ENCODE measurements at regions not wholly inside any gene's neighbourhood (a gene's known extent, or its start where the extent isn't known, plus 50 kb on each side); places are given as distances from the start of the nearest gene placed in this dataset.

- Histone ChIP-seq H3K9ac (ENCODE audit: insufficient read depth, low read depth, low read length) (no peak overlapping the region), H3K79me2 (ENCODE audit: insufficient read depth, low read length) (no peaks in the 10 kb centered on the region), H2AFZ (ENCODE audit: low read length) (no peak overlapping the region), H3K36me3 (replicated peaks in 1 of 2; ENCODE audit: control insufficient read depth in 1 of 2, insufficient read depth in 2 of 2, low read length in 2 of 2) (no peaks in the 10 kb centered on the region), H3K4me3 (replicated peaks in 1 of 3; ENCODE audit: insufficient read depth in 1 of 3, low read depth in 2 of 3, low read length in 3 of 3) (no peak overlapping the region), H3K27ac (ENCODE audit: extremely low read length, insufficient read depth, low read length) (no peak overlapping the region), H3K9me3 (ENCODE audit: low read length) (no peaks in the 10 kb centered on the region), H3K4me2 (ENCODE audit: low read depth, low read length) (no peak overlapping the region), H3K27me3 (ENCODE audit: control insufficient read depth in 1 of 2, insufficient read depth in 2 of 2, low read length in 2 of 2) (no peaks in the 10 kb centered on the region), H4K20me1 (ENCODE audit: insufficient read depth, low read length) (no peaks in the 10 kb centered on the region), H3K4me1 (ENCODE audit: insufficient read depth, low read length) (no peaks in the 10 kb centered on the region)
- intact Hi-C loops (cut with micrococcal nuclease; ENCODE audit: unreplicated experiment) (no loop called here), in situ Hi-C loops (cut with HindIII; ENCODE audit: extremely low pct_ligation_motif_present, low pct_unique_long_range_greater_than_20kb) (no loop called here)
- no peak for TF ChIP-seq ARNTL (CRISPR knock-in tag; IDR thresholded peaks at IDR 0.05)
- no peak for TF ChIP-seq TFDP1 (CRISPR knock-in tag; IDR thresholded peaks at IDR 0.05; ENCODE audit: borderline replicate concordance)
- TF ChIP-seq ZNF3 (CRISPR knock-in tag; IDR thresholded peaks at IDR 0.05): no peak
- no peak for TF ChIP-seq ZGPAT (CRISPR knock-in tag; IDR thresholded peaks at IDR 0.05)
- no peak for TF ChIP-seq ZNF746 (CRISPR knock-in tag; IDR thresholded peaks at IDR 0.05)
- TF ChIP-seq ZFYVE20 (CRISPR knock-in tag; IDR thresholded peaks at IDR 0.05; ENCODE audit: borderline replicate concordance, low read depth): no peak
- no peak for FAIRE-seq
- DNase-seq (ENCODE audit: low spot score): no peak
- no peak for ATAC-seq
- CTCF ChIA-PET (ENCODE audit: low intra/inter-chr PET ratio, low total read pairs): no interaction called here
- WGBS (ENCODE audit: low lambda C conversion rate): 11% methylated on average over 3 of the region's 3 CpGs
- POLR2A ChIA-PET: no interaction called here
- BruUV-seq (replicated peaks): no TSS peak
These were observed 150.8 kb downstream of the TGFB2 start for GRCh38 chr1:218495931-218496330.

- WGBS (ENCODE audit: low lambda C conversion rate): 14% methylated on average over 2 of the region's 2 CpGs
- no peaks in the 10 kb centered on the region for H3K27me3 ChIP-seq (ENCODE audit: control insufficient read depth in 1 of 2, insufficient read depth in 2 of 2, low read length in 2 of 2)
- H3K9me3 ChIP-seq (ENCODE audit: low read length): no peaks in the 10 kb centered on the region
- no peak overlapping the region for H2AFZ ChIP-seq (ENCODE audit: low read length)
- ChIA-PET CTCF (ENCODE audit: low intra/inter-chr PET ratio, low total read pairs) (no interaction called here), POLR2A (no interaction called here)
- no peaks in the 10 kb centered on the region for H3K36me3 ChIP-seq (replicated peaks in 1 of 2; ENCODE audit: control insufficient read depth in 1 of 2, insufficient read depth in 2 of 2, low read length in 2 of 2)
- H3K4me1 ChIP-seq (ENCODE audit: insufficient read depth, low read length): no peaks in the 10 kb centered on the region
- intact Hi-C loops (cut with micrococcal nuclease; ENCODE audit: unreplicated experiment) (no loop called here), in situ Hi-C loops (cut with HindIII; ENCODE audit: extremely low pct_ligation_motif_present, low pct_unique_long_range_greater_than_20kb) (no loop called here)
- H3K4me3 ChIP-seq (replicated peaks in 1 of 3; ENCODE audit: insufficient read depth in 1 of 3, low read depth in 2 of 3, low read length in 3 of 3): no peak overlapping the region
- no TSS peak for BruUV-seq (replicated peaks)
- no peak for FAIRE-seq
- DNase-seq (ENCODE audit: low spot score): peak; percentile 47
- H3K79me2 ChIP-seq (ENCODE audit: insufficient read depth, low read length): no peaks in the 10 kb centered on the region
- H3K9ac ChIP-seq (ENCODE audit: insufficient read depth, low read depth, low read length): no peak overlapping the region
- no peak overlapping the region for H3K4me2 ChIP-seq (ENCODE audit: low read depth, low read length)
- H3K27ac ChIP-seq (ENCODE audit: extremely low read length, insufficient read depth, low read length): no peak overlapping the region
- no peak for ATAC-seq
- H4K20me1 ChIP-seq (ENCODE audit: insufficient read depth, low read length): no peaks in the 10 kb centered on the region
- TF ChIP-seq FOSL2 (CRISPR knock-in tag; IDR thresholded peaks at IDR 0.05) (peak; percentile 43; the same call in 1 of the 2 replicates), ZNF331 (CRISPR knock-in tag; IDR thresholded peaks at IDR 0.05) (no peak)
These were observed 151.4 kb downstream of the TGFB2 start for GRCh38 chr1:218496561-218496960.

Measured in HepG2 (cell line).